PC-3 (cell line): ENCODE measurements at regions not wholly inside any gene's neighbourhood (a gene's known extent, or its start where the extent isn't known, plus 50 kb on each side); places are given as distances from the start of the nearest gene placed in this dataset.

Experiments
- ATAC-seq: fragments of 200-7000 bp; cut with Tn5 transposase; 2 replicates; pipeline ENCODE4 v1.9.1; 2020; ENCODE audit warnings: mild to moderate bottlenecking, moderate library complexity
- BruUV-seq: library from RNA; stranded (reverse); fragments of 400-500 nt; replicated peaks from 2 replicates; lab custom pipeline; 2021; lab: Mats Ljungman, UMichigan
- CTCF ChIA-PET: fragments of 300-600 bp; sonication (Branson Sonifier 250); formaldehyde crosslinking; loops from one replicate; lab custom pipeline; 2022; ENCODE audit warnings: antibody characterized with exemption; lab: Charles Lee
- POLR2A ChIA-PET: fragments of 300-600 bp; sonication (Branson Sonifier 250); formaldehyde crosslinking; loops from one replicate; lab custom pipeline; 2022; ENCODE audit warnings: antibody characterized with exemption; ENCODE audit not compliant: unreplicated experiment; lab: Charles Lee
- DNase-seq: peaks from one replicate; pipeline ENCODE4 v3.0.0-alpha.2; 2015
- H2AFZ ChIP-seq: fragments of 300-600 bp; sonication (generic); 2 replicates; pipeline ENCODE4 v1.6.0; 2016; ENCODE audit warnings: antibody characterized with exemption, low read length
- H3F3A ChIP-seq: fragments of 300-600 bp; sonication (generic); one replicate; pipeline ENCODE4 v1.6.0; 2017; ENCODE audit warnings: antibody characterized with exemption, low read length, control low read depth, mild to moderate bottlenecking; ENCODE audit not compliant: unreplicated experiment
- H3K27ac ChIP-seq: fragments of 300-600 bp; sonication (generic); 2 replicates; pipeline ENCODE4 v1.5.1; 2016; ENCODE audit warnings: mild to moderate bottlenecking, low read length
- H3K27me3 ChIP-seq: fragments of 300-600 bp; sonication (generic); 2 replicates; pipeline ENCODE4 v1.6.1; 2016; ENCODE audit warnings: low read length, mixed read lengths
- H3K36me3 ChIP-seq: fragments of 300-600 bp; sonication (generic); 2 replicates; pipeline ENCODE4 v1.6.1; 2016; ENCODE audit warnings: low read depth, mixed run types, low read length, mixed read lengths
- H3K4me1 ChIP-seq: fragments of 300-600 bp; sonication (generic); 2 replicates; pipeline ENCODE4 v1.5.1; 2016; ENCODE audit warnings: low read length; ENCODE audit not compliant: insufficient read depth
- H3K4me2 ChIP-seq: fragments of 300-600 bp; sonication (generic); 2 replicates; pipeline ENCODE4 v1.6.0; 2016; ENCODE audit warnings: low read length
- H3K4me3 ChIP-seq: fragments of 300-600 bp; sonication (generic); 2 replicates; pipeline ENCODE4 v1.5.1; 2016; ENCODE audit warnings: mild to moderate bottlenecking, low read length, mixed read lengths
- H3K79me2 ChIP-seq: fragments of 300-600 bp; sonication (generic); 2 replicates; pipeline ENCODE4 v1.6.1; 2017; ENCODE audit warnings: low read length, mixed read lengths
- H3K9ac ChIP-seq: fragments of 300-600 bp; sonication (generic); 2 replicates; pipeline ENCODE4 v1.6.0; 2016; ENCODE audit warnings: mild to moderate bottlenecking, low read length
- H3K9me2 ChIP-seq: fragments of 300-600 bp; sonication (generic); replicated peaks from 2 replicates; pipeline ENCODE4 v1.6.1; 2016; ENCODE audit warnings: mixed run types, low read length, mixed read lengths
- H3K9me3 ChIP-seq: fragments of 300-600 bp; sonication (generic); 2 replicates; pipeline ENCODE4 v1.6.1; 2016; ENCODE audit warnings: low read length, mixed read lengths
- H4K20me1 ChIP-seq: fragments of 300-600 bp; sonication (generic); 2 replicates; pipeline ENCODE4 v1.6.1; 2016; ENCODE audit warnings: low read length, mixed read lengths
- EZH2 ChIP-seq: fragments of 300-600 bp; sonication (generic); IDR thresholded peaks from one replicate; pipeline ENCODE4 v1.6.1; 2017; ENCODE audit warnings: antibody characterized with exemption, mild to moderate bottlenecking, low read length; ENCODE audit not compliant: unreplicated experiment
- EZH2phosphoT487 ChIP-seq: fragments of 300-600 bp; sonication (generic); IDR thresholded peaks from 2 replicates; pipeline ENCODE4 v1.6.1; 2018; ENCODE audit warnings: mild to moderate bottlenecking, antibody characterized with exemption, low read length, borderline replicate concordance
- intact Hi-C: fragments of 100-400 bp; cut with micrococcal nuclease; formaldehyde crosslinking; loops from 2 replicates; pipeline ENCODE4 v1.9.0; 2023
- TF ChIP-seq, protein P1 (sequence below): fragments of 300-600 bp; sonication (generic); conservative IDR thresholded peaks from 2 replicates; pipeline ENCODE4 v1.5.1; 2017; ENCODE audit warnings: antibody characterized with exemption, low read depth, mild to moderate bottlenecking, low read length

DNA sequence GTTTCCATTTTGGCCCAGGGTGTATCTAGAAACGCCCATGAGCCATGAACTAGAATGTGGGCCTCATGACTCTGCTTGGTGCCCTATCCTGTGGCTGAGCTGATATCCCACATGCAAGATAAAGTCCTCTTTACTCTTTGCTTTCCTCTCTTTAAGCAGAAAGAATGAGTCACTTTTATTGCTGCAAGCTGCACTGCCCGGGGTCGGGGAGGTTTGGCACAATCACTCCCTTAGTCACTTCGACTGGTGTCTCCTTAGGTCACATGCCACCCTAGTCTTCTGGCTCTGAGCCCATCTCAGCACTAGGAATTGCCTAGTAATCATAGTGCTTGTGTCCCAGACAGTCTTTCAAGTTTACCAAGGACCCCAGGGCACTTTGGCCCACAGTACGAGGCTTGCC is 75.1 kb upstream of the CXorf66 start:
- Histone ChIP-seq H3K27ac (no peak overlapping the region), H3K4me1 (0 out of 2 replicates have a peak, but pooled peaks cover 4% of the 10 kb centered on the region), H3K4me3 (no peak overlapping the region), H2AFZ (no peak overlapping the region), H3K36me3 (no peaks in the 10 kb centered on the region), H3K9me3 (no peaks in the 10 kb centered on the region), H3K4me2 (no peak overlapping the region), H3K9ac (no peak overlapping the region), H3F3A (no peaks in the 10 kb centered on the region), H3K27me3 (no peaks in the 10 kb centered on the region), H4K20me1 (no peaks in the 10 kb centered on the region), H3K9me2 (no peaks in the 10 kb centered on the region), H3K79me2 (no peaks in the 10 kb centered on the region)
- ChIA-PET POLR2A (no interaction called here), CTCF (no interaction called here)
- BruUV-seq: no TSS peak
- TF ChIP-seq EZH2 (no peak), EZH2phosphoT487 (no peak)
- TF ChIP-seq, protein P1, sequence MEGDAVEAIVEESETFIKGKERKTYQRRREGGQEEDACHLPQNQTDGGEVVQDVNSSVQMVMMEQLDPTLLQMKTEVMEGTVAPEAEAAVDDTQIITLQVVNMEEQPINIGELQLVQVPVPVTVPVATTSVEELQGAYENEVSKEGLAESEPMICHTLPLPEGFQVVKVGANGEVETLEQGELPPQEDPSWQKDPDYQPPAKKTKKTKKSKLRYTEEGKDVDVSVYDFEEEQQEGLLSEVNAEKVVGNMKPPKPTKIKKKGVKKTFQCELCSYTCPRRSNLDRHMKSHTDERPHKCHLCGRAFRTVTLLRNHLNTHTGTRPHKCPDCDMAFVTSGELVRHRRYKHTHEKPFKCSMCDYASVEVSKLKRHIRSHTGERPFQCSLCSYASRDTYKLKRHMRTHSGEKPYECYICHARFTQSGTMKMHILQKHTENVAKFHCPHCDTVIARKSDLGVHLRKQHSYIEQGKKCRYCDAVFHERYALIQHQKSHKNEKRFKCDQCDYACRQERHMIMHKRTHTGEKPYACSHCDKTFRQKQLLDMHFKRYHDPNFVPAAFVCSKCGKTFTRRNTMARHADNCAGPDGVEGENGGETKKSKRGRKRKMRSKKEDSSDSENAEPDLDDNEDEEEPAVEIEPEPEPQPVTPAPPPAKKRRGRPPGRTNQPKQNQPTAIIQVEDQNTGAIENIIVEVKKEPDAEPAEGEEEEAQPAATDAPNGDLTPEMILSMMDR: no peak
- peak; percentile 58 for ATAC-seq
- intact Hi-C loops: no loop called here
- peak; percentile 86 for DNase-seq

GRCh38 chrX:140038842-140039241 is 73.5 kb upstream of the CXorf66 start:
- intact Hi-C loops: no loop called here
- Histone ChIP-seq H3K27me3 (no peaks in the 10 kb centered on the region), H3K9me2 (no peaks in the 10 kb centered on the region), H3F3A (no peaks in the 10 kb centered on the region), H4K20me1 (no peaks in the 10 kb centered on the region), H2AFZ (no peak overlapping the region), H3K4me1 (0 out of 2 replicates have a peak, but pooled peaks cover 4% of the 10 kb centered on the region), H3K4me3 (no peak overlapping the region), H3K9me3 (no peaks in the 10 kb centered on the region), H3K9ac (no peak overlapping the region), H3K4me2 (no peak overlapping the region), H3K36me3 (no peaks in the 10 kb centered on the region), H3K79me2 (no peaks in the 10 kb centered on the region), H3K27ac (no peak overlapping the region)
- no peak for ATAC-seq
- CTCF ChIA-PET: no interaction called here
- no TSS peak for BruUV-seq
- TF ChIP-seq EZH2phosphoT487 (no peak), EZH2 (no peak)
- TF ChIP-seq, protein P1: no peak
- POLR2A ChIA-PET: no interaction called here
- DNase-seq: no peak

DNA sequence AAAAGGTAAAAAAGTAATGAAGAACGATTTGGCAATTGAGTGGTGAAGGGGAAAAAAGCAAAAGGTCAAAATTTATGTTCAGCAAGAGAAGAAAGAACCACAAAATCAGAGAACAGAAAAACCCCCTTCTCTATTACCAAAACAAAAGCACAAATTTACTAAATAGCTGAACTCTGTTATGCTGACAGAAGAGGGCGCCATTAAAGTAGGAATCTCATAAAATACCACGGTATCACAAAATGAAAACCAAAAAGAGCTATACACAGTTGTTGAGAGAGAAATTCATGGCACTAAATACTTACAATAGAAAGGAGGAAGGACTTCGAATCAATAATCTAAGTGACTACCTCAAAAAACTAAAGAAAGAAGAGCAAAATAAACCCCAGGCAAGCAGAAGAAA is 69.6 kb upstream of the CXorf66 start:
- Histone ChIP-seq H4K20me1 (no peaks in the 10 kb centered on the region), H3K36me3 (no peaks in the 10 kb centered on the region), H3K27ac (no peak overlapping the region), H3K4me1 (0 out of 2 replicates have a peak, but pooled peaks cover under 1% of the 10 kb centered on the region), H3K9me2 (no peaks in the 10 kb centered on the region), H3K4me3 (no peak overlapping the region), H3K4me2 (peak overlapping the region; percentile 31; the same call in 1 of the 2 replicates), H2AFZ (peak overlapping the region; percentile 64; the same call in 1 of the 2 replicates), H3K9ac (no peak overlapping the region), H3K9me3 (no peaks in the 10 kb centered on the region), H3F3A (no peaks in the 10 kb centered on the region), H3K27me3 (no peaks in the 10 kb centered on the region), H3K79me2 (no peaks in the 10 kb centered on the region)
- CTCF ChIA-PET: interaction anchor here (1.0 kb wide), 1 partner anchor 66 kb away, joined by 3 read pairs; no protein-coding TSS in a partner anchor
- TF ChIP-seq, protein P1: peak; percentile 66
- TF ChIP-seq EZH2: no peak
- POLR2A ChIA-PET: no interaction called here
- ATAC-seq (no peak), DNase-seq (peak; percentile 33)
- BruUV-seq: no TSS peak
- intact Hi-C loops: no loop called here
